H1 (cell line): ENCODE measurements at regions not wholly inside any gene's neighbourhood (a gene's known extent, or its start where the extent isn't known, plus 50 kb on each side); places are given as distances from the start of the nearest gene placed in this dataset.

Experiments
- EZH2 ChIP-seq: fragments of 200-600 bp; sonication (generic); IDR thresholded peaks from 2 replicates; pipeline ENCODE4 v1.7.1; 2012; ENCODE audit warnings: low read depth, mild to moderate bottlenecking, moderate library complexity, low read length, inconsistent platforms; ENCODE audit not compliant: severe bottlenecking
- RFX5 ChIP-seq: IDR thresholded peaks from 2 replicates; pipeline ENCODE4 v1.6.1; 2011; ENCODE audit warnings: low read depth, low read length, improper control_type of control experiment, borderline replicate concordance
- SRF ChIP-seq: IDR thresholded peaks from 2 replicates; pipeline ENCODE4 v1.6.1; 2011; ENCODE audit warnings: mild to moderate bottlenecking, low read depth, low read length, moderate library complexity
- TF ChIP-seq, protein P1 (sequence below): fragments of 300-600 bp; sonication (generic); IDR thresholded peaks from 2 replicates; pipeline ENCODE4 v1.7.1; 2012; ENCODE audit warnings: low read length, moderate library complexity, mild to moderate bottlenecking, inconsistent platforms; ENCODE audit not compliant: insufficient replicate concordance

DNA sequence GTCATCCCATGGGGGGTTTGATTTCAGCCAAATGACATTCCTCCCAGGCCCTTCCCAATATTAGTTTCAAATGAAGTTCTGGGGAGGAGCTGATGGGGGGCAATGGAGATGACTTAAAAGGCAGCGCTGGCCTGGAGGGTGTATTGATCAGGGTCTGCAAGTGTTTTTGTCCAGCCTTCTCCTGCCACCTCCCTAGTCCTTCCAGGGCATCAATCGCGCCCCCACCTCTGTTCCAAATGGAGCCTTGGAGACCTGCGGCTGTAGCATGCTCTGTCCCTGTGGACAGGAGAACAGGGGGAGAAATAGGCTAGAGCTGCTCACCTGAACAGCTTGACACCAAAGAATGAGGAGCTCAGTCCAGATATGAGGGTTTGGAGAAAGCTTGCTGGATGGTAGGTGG lies 386.8 kb upstream of the PODXL start (continued):
- TF ChIP-seq, protein P1, sequence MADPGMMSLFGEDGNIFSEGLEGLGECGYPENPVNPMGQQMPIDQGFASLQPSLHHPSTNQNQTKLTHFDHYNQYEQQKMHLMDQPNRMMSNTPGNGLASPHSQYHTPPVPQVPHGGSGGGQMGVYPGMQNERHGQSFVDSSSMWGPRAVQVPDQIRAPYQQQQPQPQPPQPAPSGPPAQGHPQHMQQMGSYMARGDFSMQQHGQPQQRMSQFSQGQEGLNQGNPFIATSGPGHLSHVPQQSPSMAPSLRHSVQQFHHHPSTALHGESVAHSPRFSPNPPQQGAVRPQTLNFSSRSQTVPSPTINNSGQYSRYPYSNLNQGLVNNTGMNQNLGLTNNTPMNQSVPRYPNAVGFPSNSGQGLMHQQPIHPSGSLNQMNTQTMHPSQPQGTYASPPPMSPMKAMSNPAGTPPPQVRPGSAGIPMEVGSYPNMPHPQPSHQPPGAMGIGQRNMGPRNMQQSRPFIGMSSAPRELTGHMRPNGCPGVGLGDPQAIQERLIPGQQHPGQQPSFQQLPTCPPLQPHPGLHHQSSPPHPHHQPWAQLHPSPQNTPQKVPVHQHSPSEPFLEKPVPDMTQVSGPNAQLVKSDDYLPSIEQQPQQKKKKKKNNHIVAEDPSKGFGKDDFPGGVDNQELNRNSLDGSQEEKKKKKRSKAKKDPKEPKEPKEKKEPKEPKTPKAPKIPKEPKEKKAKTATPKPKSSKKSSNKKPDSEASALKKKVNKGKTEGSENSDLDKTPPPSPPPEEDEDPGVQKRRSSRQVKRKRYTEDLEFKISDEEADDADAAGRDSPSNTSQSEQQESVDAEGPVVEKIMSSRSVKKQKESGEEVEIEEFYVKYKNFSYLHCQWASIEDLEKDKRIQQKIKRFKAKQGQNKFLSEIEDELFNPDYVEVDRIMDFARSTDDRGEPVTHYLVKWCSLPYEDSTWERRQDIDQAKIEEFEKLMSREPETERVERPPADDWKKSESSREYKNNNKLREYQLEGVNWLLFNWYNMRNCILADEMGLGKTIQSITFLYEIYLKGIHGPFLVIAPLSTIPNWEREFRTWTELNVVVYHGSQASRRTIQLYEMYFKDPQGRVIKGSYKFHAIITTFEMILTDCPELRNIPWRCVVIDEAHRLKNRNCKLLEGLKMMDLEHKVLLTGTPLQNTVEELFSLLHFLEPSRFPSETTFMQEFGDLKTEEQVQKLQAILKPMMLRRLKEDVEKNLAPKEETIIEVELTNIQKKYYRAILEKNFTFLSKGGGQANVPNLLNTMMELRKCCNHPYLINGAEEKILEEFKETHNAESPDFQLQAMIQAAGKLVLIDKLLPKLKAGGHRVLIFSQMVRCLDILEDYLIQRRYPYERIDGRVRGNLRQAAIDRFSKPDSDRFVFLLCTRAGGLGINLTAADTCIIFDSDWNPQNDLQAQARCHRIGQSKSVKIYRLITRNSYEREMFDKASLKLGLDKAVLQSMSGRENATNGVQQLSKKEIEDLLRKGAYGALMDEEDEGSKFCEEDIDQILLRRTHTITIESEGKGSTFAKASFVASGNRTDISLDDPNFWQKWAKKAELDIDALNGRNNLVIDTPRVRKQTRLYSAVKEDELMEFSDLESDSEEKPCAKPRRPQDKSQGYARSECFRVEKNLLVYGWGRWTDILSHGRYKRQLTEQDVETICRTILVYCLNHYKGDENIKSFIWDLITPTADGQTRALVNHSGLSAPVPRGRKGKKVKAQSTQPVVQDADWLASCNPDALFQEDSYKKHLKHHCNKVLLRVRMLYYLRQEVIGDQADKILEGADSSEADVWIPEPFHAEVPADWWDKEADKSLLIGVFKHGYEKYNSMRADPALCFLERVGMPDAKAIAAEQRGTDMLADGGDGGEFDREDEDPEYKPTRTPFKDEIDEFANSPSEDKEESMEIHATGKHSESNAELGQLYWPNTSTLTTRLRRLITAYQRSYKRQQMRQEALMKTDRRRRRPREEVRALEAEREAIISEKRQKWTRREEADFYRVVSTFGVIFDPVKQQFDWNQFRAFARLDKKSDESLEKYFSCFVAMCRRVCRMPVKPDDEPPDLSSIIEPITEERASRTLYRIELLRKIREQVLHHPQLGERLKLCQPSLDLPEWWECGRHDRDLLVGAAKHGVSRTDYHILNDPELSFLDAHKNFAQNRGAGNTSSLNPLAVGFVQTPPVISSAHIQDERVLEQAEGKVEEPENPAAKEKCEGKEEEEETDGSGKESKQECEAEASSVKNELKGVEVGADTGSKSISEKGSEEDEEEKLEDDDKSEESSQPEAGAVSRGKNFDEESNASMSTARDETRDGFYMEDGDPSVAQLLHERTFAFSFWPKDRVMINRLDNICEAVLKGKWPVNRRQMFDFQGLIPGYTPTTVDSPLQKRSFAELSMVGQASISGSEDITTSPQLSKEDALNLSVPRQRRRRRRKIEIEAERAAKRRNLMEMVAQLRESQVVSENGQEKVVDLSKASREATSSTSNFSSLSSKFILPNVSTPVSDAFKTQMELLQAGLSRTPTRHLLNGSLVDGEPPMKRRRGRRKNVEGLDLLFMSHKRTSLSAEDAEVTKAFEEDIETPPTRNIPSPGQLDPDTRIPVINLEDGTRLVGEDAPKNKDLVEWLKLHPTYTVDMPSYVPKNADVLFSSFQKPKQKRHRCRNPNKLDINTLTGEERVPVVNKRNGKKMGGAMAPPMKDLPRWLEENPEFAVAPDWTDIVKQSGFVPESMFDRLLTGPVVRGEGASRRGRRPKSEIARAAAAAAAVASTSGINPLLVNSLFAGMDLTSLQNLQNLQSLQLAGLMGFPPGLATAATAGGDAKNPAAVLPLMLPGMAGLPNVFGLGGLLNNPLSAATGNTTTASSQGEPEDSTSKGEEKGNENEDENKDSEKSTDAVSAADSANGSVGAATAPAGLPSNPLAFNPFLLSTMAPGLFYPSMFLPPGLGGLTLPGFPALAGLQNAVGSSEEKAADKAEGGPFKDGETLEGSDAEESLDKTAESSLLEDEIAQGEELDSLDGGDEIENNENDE, result no peak
- no peak for TF ChIP-seq EZH2
- TF ChIP-seq RFX5, result no peak
- no peak for TF ChIP-seq SRF
